HCT116 (cell line): ENCODE measurements at regions not wholly inside any gene's neighbourhood (a gene's known extent, or its start where the extent isn't known, plus 50 kb on each side); places are given as distances from the start of the nearest gene placed in this dataset.

ENCODE experiments used
- ATF3 ChIP-seq: IDR thresholded peaks from 2 replicates; pipeline ENCODE4 v1.6.1; 2012
- CTCF ChIP-seq, 3 experiments: fragments of 200-600 bp in 1 of 3; sonication (generic) in 1 of 3; IDR thresholded peaks in 2 of 3; conservative IDR thresholded peaks in 1 of 3; 2 replicates each; pipeline ENCODE4 v1.5.1; 2012 to 2017; ENCODE audit warnings: low read depth in 2 of 3, low read length in 2 of 3, antibody characterized with exemption in 1 of 3, borderline replicate concordance in 1 of 3, control low read depth in 1 of 3, mild to moderate bottlenecking in 1 of 3, mixed read lengths in 1 of 3, mixed run types in 1 of 3, moderate library complexity in 1 of 3; ENCODE audit not compliant: insufficient read depth in 1 of 3
- FOSL1 ChIP-seq: IDR thresholded peaks from 2 replicates; pipeline ENCODE4 v1.6.1; 2012; ENCODE audit warnings: low read depth
- MAX ChIP-seq: IDR thresholded peaks from 2 replicates; pipeline ENCODE4 v1.6.1; 2012
- POLR2A ChIP-seq: IDR thresholded peaks from 2 replicates; pipeline ENCODE4 v1.7.0; 2011; ENCODE audit warnings: borderline replicate concordance; ENCODE audit not compliant: insufficient read depth, insufficient read length; ENCODE audit errors: extremely low read depth
- RAD21 ChIP-seq: IDR thresholded peaks from 2 replicates; pipeline ENCODE4 v1.6.1; 2012; ENCODE audit warnings: low read depth, mild to moderate bottlenecking
- SIN3A ChIP-seq: IDR thresholded peaks from 2 replicates; pipeline ENCODE4 v1.6.1; 2012; ENCODE audit warnings: low read depth
- SP1 ChIP-seq: IDR thresholded peaks from 2 replicates; pipeline ENCODE4 v1.6.1; 2012; ENCODE audit warnings: low read depth
- TCF7L2 ChIP-seq: IDR thresholded peaks from 2 replicates; pipeline ENCODE4 v1.7.0; 2011; ENCODE audit warnings: borderline replicate concordance, inconsistent platforms; ENCODE audit not compliant: insufficient read depth, insufficient read length; ENCODE audit errors: extremely low read depth
- YY1 ChIP-seq: IDR thresholded peaks from 2 replicates; pipeline ENCODE4 v1.6.1; 2011; ENCODE audit warnings: low read length, low read depth, moderate library complexity, mild to moderate bottlenecking; ENCODE audit not compliant: insufficient replicate concordance; ENCODE audit errors: extremely low read depth
- ZBTB33 ChIP-seq: IDR thresholded peaks from 2 replicates; pipeline ENCODE4 v1.6.1; 2011; ENCODE audit warnings: mild to moderate bottlenecking, low read length, moderate library complexity; ENCODE audit not compliant: insufficient replicate concordance; ENCODE audit errors: extremely low read depth

- TF ChIP-seq CTCF (IDR thresholded peaks at IDR 0.05 in 2 of 3, conservative IDR thresholded peaks at IDR 0.05 in 1 of 3; ENCODE audit: borderline replicate concordance in 1 of 3, insufficient read depth in 1 of 3, low read depth in 2 of 3, low read length in 2 of 3) (no peak), SP1 (no peak), RAD21 (no peak), TCF7L2 (no peak), YY1 (no peak), POLR2A (no peak), MAX (no peak), FOSL1 (no peak), SIN3A (no peak), ATF3 (no peak), ZBTB33 (no peak)
Measured at GRCh38 chr1:238745069-238745468, 641.3 kb upstream of the CHRM3 start.
